ENCODE measurements at regions not wholly inside any gene's neighbourhood (a gene's known extent, or its start where the extent isn't known, plus 50 kb on each side); places are given as distances from the start of the nearest gene placed in this dataset.

GRCh38 chr11:130640526-130640925 lies 192.1 kb downstream of the ADAMTS15 start:
- no peak overlapping the region for H3K27ac Mint-ChIP-seq (ENCODE audit: unreplicated experiment)
- H3K4me3 Mint-ChIP-seq (ENCODE audit: low read depth, unreplicated experiment), result no peak overlapping the region
- H3K9me3 Mint-ChIP-seq (ENCODE audit: low read depth, unreplicated experiment), result no peaks in the 10 kb centered on the region
- intact Hi-C loops (cut with micrococcal nuclease; ENCODE audit: unreplicated experiment), result no loop called here
- peaks cover 19% of the 10 kb centered on the region for H3K4me1 Mint-ChIP-seq (ENCODE audit: low read depth, unreplicated experiment)
- CTCF ChIA-PET, result no interaction called here
- DNase-seq, result no peak
- no TSS peak for BruUV-seq (replicated peaks)
- H3K27me3 Mint-ChIP-seq (ENCODE audit: unreplicated experiment), result no peaks in the 10 kb centered on the region
- TF ChIP-seq, protein P1, sequence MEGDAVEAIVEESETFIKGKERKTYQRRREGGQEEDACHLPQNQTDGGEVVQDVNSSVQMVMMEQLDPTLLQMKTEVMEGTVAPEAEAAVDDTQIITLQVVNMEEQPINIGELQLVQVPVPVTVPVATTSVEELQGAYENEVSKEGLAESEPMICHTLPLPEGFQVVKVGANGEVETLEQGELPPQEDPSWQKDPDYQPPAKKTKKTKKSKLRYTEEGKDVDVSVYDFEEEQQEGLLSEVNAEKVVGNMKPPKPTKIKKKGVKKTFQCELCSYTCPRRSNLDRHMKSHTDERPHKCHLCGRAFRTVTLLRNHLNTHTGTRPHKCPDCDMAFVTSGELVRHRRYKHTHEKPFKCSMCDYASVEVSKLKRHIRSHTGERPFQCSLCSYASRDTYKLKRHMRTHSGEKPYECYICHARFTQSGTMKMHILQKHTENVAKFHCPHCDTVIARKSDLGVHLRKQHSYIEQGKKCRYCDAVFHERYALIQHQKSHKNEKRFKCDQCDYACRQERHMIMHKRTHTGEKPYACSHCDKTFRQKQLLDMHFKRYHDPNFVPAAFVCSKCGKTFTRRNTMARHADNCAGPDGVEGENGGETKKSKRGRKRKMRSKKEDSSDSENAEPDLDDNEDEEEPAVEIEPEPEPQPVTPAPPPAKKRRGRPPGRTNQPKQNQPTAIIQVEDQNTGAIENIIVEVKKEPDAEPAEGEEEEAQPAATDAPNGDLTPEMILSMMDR (IDR thresholded peaks at IDR 0.05; ENCODE audit: unreplicated experiment), result no peak
- no peaks in the 10 kb centered on the region for H3K36me3 Mint-ChIP-seq (ENCODE audit: insufficient read depth, unreplicated experiment)

GRCh38 chr11:130641876-130642275 lies 193.4 kb downstream of the ADAMTS15 start:
- TF ChIP-seq, protein P1 (IDR thresholded peaks at IDR 0.05; ENCODE audit: unreplicated experiment), result no peak
- Mint-ChIP-seq H3K27me3 (ENCODE audit: unreplicated experiment) (no peaks in the 10 kb centered on the region), H3K27ac (ENCODE audit: unreplicated experiment) (no peak overlapping the region), H3K4me1 (ENCODE audit: low read depth, unreplicated experiment) (peaks cover 7% of the 10 kb centered on the region), H3K4me3 (ENCODE audit: low read depth, unreplicated experiment) (no peak overlapping the region), H3K36me3 (ENCODE audit: insufficient read depth, unreplicated experiment) (no peaks in the 10 kb centered on the region), H3K9me3 (ENCODE audit: low read depth, unreplicated experiment) (no peaks in the 10 kb centered on the region)
- no TSS peak for BruUV-seq (replicated peaks)
- CTCF ChIA-PET, result no interaction called here
- intact Hi-C loops (cut with micrococcal nuclease; ENCODE audit: unreplicated experiment), result no loop called here
- no peak for DNase-seq

GRCh38 chr11:130642994-130643393 lies 194.5 kb downstream of the ADAMTS15 start:
- H3K9me3 Mint-ChIP-seq (ENCODE audit: low read depth, unreplicated experiment), result no peaks in the 10 kb centered on the region
- H3K27me3 Mint-ChIP-seq (ENCODE audit: unreplicated experiment), result no peaks in the 10 kb centered on the region
- H3K4me1 Mint-ChIP-seq (ENCODE audit: low read depth, unreplicated experiment), result no peaks in the 10 kb centered on the region
- CTCF ChIA-PET, result no interaction called here
- H3K27ac Mint-ChIP-seq (ENCODE audit: unreplicated experiment), result no peak overlapping the region
- TF ChIP-seq, protein P1 (IDR thresholded peaks at IDR 0.05; ENCODE audit: unreplicated experiment), result no peak
- H3K36me3 Mint-ChIP-seq (ENCODE audit: insufficient read depth, unreplicated experiment), result no peaks in the 10 kb centered on the region
- BruUV-seq (replicated peaks), result no TSS peak
- no peak overlapping the region for H3K4me3 Mint-ChIP-seq (ENCODE audit: low read depth, unreplicated experiment)
- intact Hi-C loops (cut with micrococcal nuclease; ENCODE audit: unreplicated experiment), result no loop called here
- DNase-seq, result no peak

- no peak overlapping the region for H3K27ac Mint-ChIP-seq (ENCODE audit: unreplicated experiment)
- BruUV-seq (replicated peaks), result no TSS peak
- no peaks in the 10 kb centered on the region for H3K4me1 Mint-ChIP-seq (ENCODE audit: low read depth, unreplicated experiment)
- H3K9me3 Mint-ChIP-seq (ENCODE audit: low read depth, unreplicated experiment), result no peaks in the 10 kb centered on the region
- no peak overlapping the region for H3K4me3 Mint-ChIP-seq (ENCODE audit: low read depth, unreplicated experiment)
- DNase-seq, result no peak
- CTCF ChIA-PET, result no interaction called here
- H3K27me3 Mint-ChIP-seq (ENCODE audit: unreplicated experiment), result no peaks in the 10 kb centered on the region
- intact Hi-C loops (cut with micrococcal nuclease; ENCODE audit: unreplicated experiment), result no loop called here
- TF ChIP-seq, protein P1 (IDR thresholded peaks at IDR 0.05; ENCODE audit: unreplicated experiment), result no peak
- no peaks in the 10 kb centered on the region for H3K36me3 Mint-ChIP-seq (ENCODE audit: insufficient read depth, unreplicated experiment)
Measured at GRCh38 chr11:130644187-130644586, 195.7 kb downstream of the ADAMTS15 start.

Measured in Calu3 (cell line).